NCI-H2227 treated with DMSO at 0.1 percent for 48 hours (cell line): ENCODE measurements at regions not wholly inside any gene's neighbourhood (a gene's known extent, or its start where the extent isn't known, plus 50 kb on each side); places are given as distances from the start of the nearest gene placed in this dataset.

Source experiments
- DNase-seq: peaks from one replicate; lab custom pipeline; 2025; lab: John Stamatoyannopoulos, UW

DNA sequence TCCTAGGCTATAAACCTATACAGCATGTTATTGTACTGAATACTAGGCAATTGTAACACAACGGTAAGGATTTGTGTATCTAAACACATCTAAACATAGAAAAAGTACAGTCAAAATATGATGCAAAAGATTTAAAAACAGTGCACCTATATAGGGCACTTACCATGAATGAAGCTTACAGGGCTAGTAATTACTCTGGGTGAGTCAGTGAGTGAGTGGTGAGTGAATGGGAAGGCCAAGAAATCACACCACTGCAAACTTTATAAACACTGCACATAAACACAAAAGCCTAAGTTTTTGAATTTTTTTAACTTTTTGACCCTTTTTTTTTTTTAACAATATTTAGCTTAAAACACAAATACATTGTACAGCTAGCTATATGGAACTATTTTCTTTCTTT lies 204.7 kb upstream of the CTNNB1 start:
- DNase-seq: no peak

GRCh38 chr3:40995271-40995670 lies 204.0 kb upstream of the CTNNB1 start:
- DNase-seq: no peak

DNA sequence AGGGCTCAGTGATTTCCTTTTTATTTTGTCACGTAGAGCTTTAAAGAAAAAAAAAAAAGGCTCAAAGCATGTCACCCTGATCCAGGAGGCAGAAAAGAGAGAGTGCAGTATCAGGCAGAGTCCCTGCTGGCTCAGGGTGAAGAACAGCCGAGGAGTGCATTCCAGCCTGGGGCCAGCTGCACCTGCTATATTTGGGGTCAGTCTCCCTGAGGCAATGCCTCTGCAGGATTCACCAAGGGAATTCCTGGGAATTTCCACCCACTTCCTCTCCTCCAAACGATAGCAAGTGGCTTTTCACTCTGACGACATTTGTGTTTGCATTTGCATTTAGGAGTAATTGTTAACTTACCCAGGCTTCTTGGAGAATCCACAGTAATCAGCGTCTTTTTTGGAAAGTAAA lies 202.9 kb upstream of the CTNNB1 start:
- no peak for DNase-seq

DNA sequence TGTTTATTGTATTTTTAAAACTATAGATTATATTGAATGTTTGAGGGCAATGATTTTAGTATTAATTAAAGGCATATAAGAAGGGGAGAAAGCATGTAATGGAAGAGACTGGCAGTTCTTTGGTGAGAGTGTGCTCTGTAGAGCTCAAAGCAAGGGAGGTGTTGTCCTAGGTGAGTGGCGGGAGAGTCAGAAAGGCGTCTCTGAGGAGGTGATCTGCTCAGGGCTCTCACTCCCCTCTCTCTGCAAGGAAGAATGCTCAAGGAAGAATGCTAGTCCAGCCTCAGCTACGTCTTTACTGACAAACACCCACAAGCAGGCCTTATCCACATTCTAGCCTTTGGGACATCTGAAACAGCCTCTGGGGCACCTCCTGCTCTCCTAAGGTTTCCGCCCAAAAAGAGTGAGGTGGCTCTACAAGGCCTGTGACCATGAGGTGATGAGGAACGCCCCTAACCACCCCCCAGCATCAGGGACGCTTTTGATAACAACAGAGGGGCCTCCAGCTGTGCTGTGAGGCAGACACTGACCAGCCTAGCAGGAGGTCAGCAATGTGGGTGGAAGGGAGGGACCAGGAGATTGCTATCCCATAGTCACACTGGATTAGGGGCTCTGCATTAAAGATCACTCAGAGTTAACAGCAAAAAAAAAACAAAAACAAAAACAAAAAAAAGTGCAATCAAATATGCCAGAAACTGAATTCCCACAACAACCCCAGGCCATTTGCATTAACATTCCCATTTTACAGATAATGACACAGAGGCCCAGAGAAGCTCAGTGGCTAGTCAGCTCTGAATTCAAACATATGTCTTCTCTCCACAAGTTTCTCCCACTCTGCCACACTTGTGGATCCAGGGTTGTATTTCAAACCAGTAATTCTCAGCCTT lies 202.2 kb upstream of the CTNNB1 start:
- no peak for DNase-seq

GRCh38 chr3:40997711-40998519 lies 201.4 kb upstream of the CTNNB1 start:
- DNase-seq: no peak

- no peak for DNase-seq
Observed at GRCh38 chr3:40999682-41000081, 199.6 kb upstream of the CTNNB1 start.

- no peak for DNase-seq
Observed at GRCh38 chr3:41000471-41000870, 198.8 kb upstream of the CTNNB1 start.

- DNase-seq: no peak
Observed at GRCh38 chr3:41001556-41001955, 197.7 kb upstream of the CTNNB1 start.

GRCh38 chr3:41002104-41002503 lies 197.2 kb upstream of the CTNNB1 start:
- DNase-seq: no peak

GRCh38 chr3:41007399-41007798 lies 191.9 kb upstream of the CTNNB1 start:
- DNase-seq: no peak

GRCh38 chr3:41011854-41012253 lies 187.5 kb upstream of the CTNNB1 start:
- no peak for DNase-seq

- DNase-seq: no peak
Observed at GRCh38 chr3:41018855-41019254, 180.4 kb upstream of the CTNNB1 start.

DNA sequence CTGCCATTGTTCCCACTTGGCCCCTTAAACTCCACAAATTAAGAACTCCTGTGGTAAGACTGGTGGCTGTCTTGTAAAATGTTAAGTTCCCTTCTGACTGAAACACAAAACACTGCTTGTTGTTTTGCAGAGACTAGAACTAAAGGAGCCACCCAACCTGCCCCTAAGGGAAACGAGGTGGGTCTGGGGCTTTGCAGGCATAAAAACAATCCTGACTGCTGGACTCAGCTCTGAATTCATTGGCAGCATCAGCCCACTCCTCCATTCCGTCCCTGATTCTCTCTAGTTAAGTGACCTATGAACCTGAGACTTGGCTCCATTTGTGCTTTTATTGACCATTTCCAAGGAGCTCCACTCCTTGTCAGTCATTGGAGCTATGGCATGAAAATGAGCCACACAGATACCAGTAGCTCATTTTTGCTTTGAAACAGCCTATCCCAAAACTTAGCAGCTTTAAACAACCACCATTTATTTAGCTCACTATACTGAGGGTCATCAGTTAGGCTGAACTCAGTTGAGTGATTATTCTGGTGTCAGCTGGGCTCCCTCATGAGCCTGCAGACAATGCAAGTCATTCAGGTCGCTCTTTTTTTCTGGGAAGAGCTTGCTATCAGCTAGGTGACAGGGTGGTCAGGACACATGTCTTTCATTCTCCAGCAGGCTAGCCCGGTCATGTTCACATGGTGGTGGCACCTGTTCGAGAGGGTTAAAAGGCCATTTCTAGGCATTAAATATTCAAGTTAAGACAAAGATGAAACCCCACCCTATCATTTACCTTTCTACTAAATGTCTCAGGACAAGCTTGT lies 175.1 kb upstream of the CTNNB1 start:
- no peak for DNase-seq

GRCh38 chr3:41026394-41027177 lies 172.7 kb upstream of the CTNNB1 start:
- DNase-seq: peak; percentile 27

DNA sequence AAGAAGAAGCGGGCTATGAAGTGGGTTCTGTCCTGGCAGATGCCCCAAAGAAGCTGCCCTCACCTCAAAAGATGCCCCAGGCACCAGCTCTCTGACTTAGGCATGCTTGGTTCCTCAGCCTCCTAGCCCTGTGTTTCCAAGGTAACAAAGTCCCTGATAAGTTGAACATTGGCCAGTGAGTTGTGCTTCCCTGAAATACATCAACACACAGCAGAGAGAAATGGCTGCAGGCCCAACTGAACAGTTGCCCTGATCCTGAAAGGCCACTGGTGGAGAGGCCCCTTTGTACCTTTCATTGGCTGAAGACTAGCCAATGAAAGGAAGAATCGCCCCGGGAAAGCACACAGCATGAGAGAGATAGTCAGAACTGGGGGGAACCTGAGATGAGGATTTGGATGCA lies 169.9 kb upstream of the CTNNB1 start:
- no peak for DNase-seq

GRCh38 chr3:41030220-41030619 lies 169.1 kb upstream of the CTNNB1 start:
- no peak for DNase-seq

GRCh38 chr3:41031401-41031800 lies 167.9 kb upstream of the CTNNB1 start:
- no peak for DNase-seq

DNA sequence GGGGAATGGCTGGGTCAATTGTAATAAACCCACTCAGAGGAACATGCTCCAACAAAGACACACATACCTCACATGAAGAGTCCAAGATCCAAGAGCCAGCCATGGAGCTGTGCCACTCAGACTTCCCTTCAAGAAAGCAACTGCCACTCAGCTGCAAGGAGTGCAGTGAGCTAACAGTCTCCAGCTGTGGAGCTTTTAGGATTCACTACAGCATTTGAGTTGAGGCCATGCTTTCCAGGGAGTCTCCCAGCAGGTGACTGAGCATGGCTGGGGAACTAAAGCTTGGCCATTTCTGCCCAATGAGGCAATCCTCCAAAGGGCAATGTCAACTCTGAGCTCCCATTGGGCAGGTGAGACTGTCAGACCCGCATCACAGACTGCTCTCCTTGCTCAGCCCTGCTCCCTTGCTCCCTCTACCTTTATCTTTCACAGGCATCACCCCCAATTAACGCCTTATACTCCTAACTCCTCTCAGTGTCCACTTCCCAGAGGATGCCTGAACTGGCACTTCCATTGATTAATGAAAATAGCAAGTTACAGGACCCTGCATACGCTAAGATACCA lies 165.3 kb upstream of the CTNNB1 start:
- no peak for DNase-seq

- no peak for DNase-seq
Observed at GRCh38 chr3:41035456-41036022, 163.8 kb upstream of the CTNNB1 start.

DNA sequence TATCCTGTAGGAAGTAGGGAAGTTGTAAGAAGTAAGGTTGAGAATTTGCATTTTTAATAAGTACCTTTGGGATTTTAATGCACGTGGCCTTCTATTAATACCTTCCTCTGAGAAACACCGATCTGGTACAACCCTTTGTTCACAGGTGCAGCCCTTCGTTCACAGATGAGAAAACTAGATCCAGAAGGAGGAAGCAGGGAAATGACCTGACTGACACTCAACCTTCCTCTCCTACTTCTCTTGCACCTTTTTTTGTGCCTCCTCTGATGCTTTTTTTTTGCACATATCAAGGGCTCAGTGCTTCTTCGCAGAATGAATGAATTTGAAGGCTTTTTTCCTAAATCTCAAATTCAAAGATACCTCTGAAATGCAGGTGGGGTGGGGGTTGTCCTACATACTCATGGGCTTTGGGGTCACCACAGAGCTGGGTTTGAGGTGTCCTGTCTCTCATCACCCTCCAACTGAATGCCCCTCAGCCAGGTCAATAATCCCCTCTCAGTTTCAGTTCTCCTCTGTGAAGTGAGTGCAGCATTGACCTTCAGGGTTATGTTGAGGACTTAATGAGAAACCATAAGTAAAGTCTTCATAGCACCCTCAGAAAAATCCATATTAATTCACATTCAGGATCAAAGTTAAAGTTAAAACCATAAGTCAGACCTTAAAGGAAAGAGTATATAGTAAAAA lies 161.5 kb upstream of the CTNNB1 start:
- DNase-seq: no peak
